Trophoblast cell (in vitro differentiated cells and primary cell): ENCODE measurements at regions not wholly inside any gene's neighbourhood (a gene's known extent, or its start where the extent isn't known, plus 50 kb on each side); places are given as distances from the start of the nearest gene placed in this dataset.

Source experiments
- DNase-seq, 2 donors: peaks; one replicate each; pipeline ENCODE4 v3.0.0-alpha.2; 2016
- H2AFZ ChIP-seq: 2 replicates; pipeline ENCODE4 v1.6.1; 2013; ENCODE audit warnings: low read length, moderate library complexity, mild to moderate bottlenecking; ENCODE audit not compliant: insufficient read depth, poor library complexity
- H2AK5ac ChIP-seq: 2 replicates; pipeline ENCODE4 v1.6.1; 2013; ENCODE audit warnings: mild to moderate bottlenecking, low read length
- H2BK120ac ChIP-seq: 2 replicates; pipeline ENCODE4 v1.6.1; 2013; ENCODE audit warnings: low read length, mild to moderate bottlenecking, moderate library complexity; ENCODE audit not compliant: insufficient read depth, poor library complexity
- H2BK12ac ChIP-seq: 2 replicates; pipeline ENCODE4 v1.6.1; 2013; ENCODE audit warnings: mild to moderate bottlenecking, low read length, moderate library complexity
- H2BK5ac ChIP-seq: 2 replicates; pipeline ENCODE4 v1.6.1; 2013; ENCODE audit warnings: low read length, low read depth, moderate library complexity, mild to moderate bottlenecking; ENCODE audit not compliant: poor library complexity
- H3K14ac ChIP-seq: 2 replicates; pipeline ENCODE4 v1.6.1; 2013; ENCODE audit warnings: mild to moderate bottlenecking, low read length
- H3K18ac ChIP-seq: 2 replicates; pipeline ENCODE4 v1.6.1; 2013; ENCODE audit warnings: mild to moderate bottlenecking, low read length
- H3K23ac ChIP-seq: 2 replicates; pipeline ENCODE4 v1.6.1; 2013; ENCODE audit warnings: low read length
- H3K27ac ChIP-seq: 2 replicates; pipeline ENCODE4 v1.5.1; 2013; ENCODE audit warnings: low read depth, mild to moderate bottlenecking, inconsistent platforms, low read length, moderate library complexity
- H3K27me3 ChIP-seq: 2 replicates; pipeline ENCODE4 v1.6.1; 2013; ENCODE audit warnings: inconsistent platforms, mild to moderate bottlenecking, low read length, moderate library complexity; ENCODE audit not compliant: insufficient read depth
- H3K36me3 ChIP-seq, 2 experiments: 1 replicate in 1 of 2; 2 replicates in 1 of 2; pipeline ENCODE4 v1.6.1; 2013; ENCODE audit warnings: low read length in 2 of 2, mild to moderate bottlenecking in 2 of 2, moderate library complexity in 1 of 2; ENCODE audit not compliant: insufficient read depth in 2 of 2, control insufficient read depth in 1 of 2
- H3K4ac ChIP-seq: 2 replicates; pipeline ENCODE4 v1.6.1; 2013; ENCODE audit warnings: low read depth, mild to moderate bottlenecking, low read length, moderate library complexity
- H3K4me1 ChIP-seq, 2 experiments: 1 replicate in 1 of 2; 2 replicates in 1 of 2; pipeline ENCODE4 v1.6.1; 2013; ENCODE audit warnings: low read length in 2 of 2, mild to moderate bottlenecking in 2 of 2, moderate library complexity in 1 of 2; ENCODE audit not compliant: insufficient read depth in 2 of 2, control insufficient read depth in 1 of 2
- H3K4me2 ChIP-seq: 2 replicates; pipeline ENCODE4 v1.6.1; 2013; ENCODE audit warnings: inconsistent platforms, mild to moderate bottlenecking, low read length, moderate library complexity
- H3K4me3 ChIP-seq: 2 replicates; pipeline ENCODE4 v1.5.1; 2013; ENCODE audit warnings: mild to moderate bottlenecking, low read depth, low read length, inconsistent platforms
- H3K79me1 ChIP-seq: one replicate; pipeline ENCODE4 v1.6.1; 2013; ENCODE audit warnings: low read length
- H3K79me2 ChIP-seq: 2 replicates; pipeline ENCODE4 v1.6.1; 2013; ENCODE audit warnings: low read length, mild to moderate bottlenecking; ENCODE audit not compliant: control insufficient read depth, insufficient read depth, poor library complexity
- H3K9ac ChIP-seq: 2 replicates; pipeline ENCODE4 v1.6.1; 2013; ENCODE audit warnings: mild to moderate bottlenecking, low read length
- H3K9me3 ChIP-seq: 2 replicates; pipeline ENCODE4 v1.6.1; 2013; ENCODE audit warnings: low read depth, mild to moderate bottlenecking, control low read depth, inconsistent platforms, low read length; ENCODE audit not compliant: insufficient read depth
- H4K12ac ChIP-seq: 2 replicates; pipeline ENCODE4 v1.6.1; 2013; ENCODE audit warnings: low read depth, mild to moderate bottlenecking, low read length, moderate library complexity
- H4K8ac ChIP-seq: 2 replicates; pipeline ENCODE4 v1.6.1; 2013; ENCODE audit warnings: low read depth, mild to moderate bottlenecking, low read length, moderate library complexity
- H4K91ac ChIP-seq: one replicate; pipeline ENCODE4 v1.6.1; 2013; ENCODE audit warnings: low read depth, mild to moderate bottlenecking, low read length, moderate library complexity
- WGBS: extraction: QIAGEN DNeasy Blood & Tissue Kit; methylation state at CpG from one replicate; pipeline ENCODE4 v1.1.7; 2013; ENCODE audit warnings: missing lambda C conversion rate; ENCODE audit not compliant: insufficient read length, insufficient coverage; ENCODE audit errors: extremely low coverage; 5-methylcytosine and 5-hydroxymethylcytosine counted together

DNA sequence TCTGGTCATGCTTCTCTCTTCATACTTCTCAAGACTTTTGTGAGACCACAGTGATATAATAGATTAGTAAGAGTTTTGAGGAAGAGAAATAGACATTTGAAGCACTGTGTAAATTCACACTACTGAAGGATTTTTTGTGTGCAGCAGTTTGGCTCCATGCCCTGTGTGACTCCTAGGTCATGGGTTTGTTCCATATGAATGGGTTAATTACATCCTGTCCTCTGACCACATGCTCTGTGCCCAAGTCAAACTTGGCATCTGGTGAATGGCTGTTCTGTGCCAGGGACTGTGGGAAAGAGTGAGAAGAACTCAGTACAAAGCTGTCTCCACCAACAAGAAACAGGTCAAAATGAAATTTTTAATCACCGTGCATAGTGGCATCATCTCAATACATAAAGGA is 304.0 kb downstream of the LNPK start:
- no peak overlapping the region for H3K27ac ChIP-seq
- no peaks in the 10 kb centered on the region for H3K9me3 ChIP-seq
- no peak overlapping the region for H4K8ac ChIP-seq
- no peaks in the 10 kb centered on the region for H3K4me1 ChIP-seq
- H4K91ac ChIP-seq: no peak overlapping the region
- no CpG with 5 or more reads among the region's 1 CpG for WGBS
- H3K9ac ChIP-seq: no peak overlapping the region
- H2AK5ac ChIP-seq: no peak overlapping the region
- no peak for DNase-seq
- H3K14ac ChIP-seq: no peak overlapping the region
- H3K36me3 ChIP-seq: no peaks in the 10 kb centered on the region
- no peaks in the 10 kb centered on the region for H3K79me1 ChIP-seq
- H3K4me2 ChIP-seq: no peak overlapping the region
- H3K4ac ChIP-seq: no peak overlapping the region
- no peak overlapping the region for H3K23ac ChIP-seq
- no peak overlapping the region for H3K18ac ChIP-seq
- H4K12ac ChIP-seq: no peak overlapping the region
- H2BK5ac ChIP-seq: no peak overlapping the region
- H2AFZ ChIP-seq: no peak overlapping the region
- no peaks in the 10 kb centered on the region for H3K79me2 ChIP-seq
- H2BK120ac ChIP-seq: no peak overlapping the region
- no peaks in the 10 kb centered on the region for H3K27me3 ChIP-seq
- H3K4me3 ChIP-seq: no peak overlapping the region
- no peak overlapping the region for H2BK12ac ChIP-seq

DNA sequence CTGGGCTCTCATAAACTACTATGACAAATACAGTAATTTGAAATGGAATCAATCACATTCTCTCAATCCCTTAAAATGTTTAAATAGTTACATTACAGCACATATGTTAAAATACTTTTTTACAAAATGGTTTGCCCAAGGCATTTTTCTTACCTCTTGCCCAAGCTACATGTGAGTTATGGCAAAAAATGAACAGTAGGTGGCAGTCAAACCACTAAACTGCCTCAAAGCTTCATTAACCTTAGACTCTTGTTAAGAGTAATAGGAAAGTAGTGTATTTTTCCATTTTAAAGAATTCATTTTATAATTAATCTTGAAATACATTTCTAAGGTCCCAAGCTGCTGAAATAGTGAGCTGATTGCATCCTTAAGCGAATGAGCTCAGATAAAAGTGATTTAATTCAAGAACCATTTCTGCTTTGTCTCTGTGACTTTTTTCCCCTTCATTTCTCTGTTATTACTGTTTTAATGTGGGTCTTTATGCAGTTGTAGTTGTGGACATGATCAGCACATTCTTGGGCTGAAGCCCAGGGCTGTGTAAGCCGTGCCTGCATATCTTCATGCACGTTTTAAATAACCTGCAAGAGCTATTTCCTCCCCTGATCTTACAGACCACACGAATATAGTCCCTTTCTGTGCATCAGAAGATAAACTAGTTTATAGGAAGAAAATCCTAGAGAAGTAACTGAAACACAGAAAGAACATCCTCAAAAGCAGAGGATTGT is 311.8 kb downstream of the LNPK start:
- no peak overlapping the region for H2BK12ac ChIP-seq

GRCh38 chr2:175688243-175688642 is 313.8 kb downstream of the LNPK start:
- no peak overlapping the region for H4K91ac ChIP-seq
- no peak overlapping the region for H4K12ac ChIP-seq
- H3K18ac ChIP-seq: no peak overlapping the region
- no peak overlapping the region for H3K14ac ChIP-seq
- no peak overlapping the region for H3K9ac ChIP-seq
- H4K8ac ChIP-seq: no peak overlapping the region
- no peaks in the 10 kb centered on the region for H3K4me1 ChIP-seq
- H2BK5ac ChIP-seq: no peak overlapping the region
- no peak overlapping the region for H3K4me3 ChIP-seq
- H2AFZ ChIP-seq: no peak overlapping the region
- H3K9me3 ChIP-seq: no peaks in the 10 kb centered on the region
- no peaks in the 10 kb centered on the region for H3K36me3 ChIP-seq
- H2AK5ac ChIP-seq: no peak overlapping the region
- no peak overlapping the region for H3K27ac ChIP-seq
- no peaks in the 10 kb centered on the region for H3K79me2 ChIP-seq
- no peak overlapping the region for H2BK120ac ChIP-seq
- no peaks in the 10 kb centered on the region for H3K27me3 ChIP-seq
- no peak overlapping the region for H3K4ac ChIP-seq
- no CpG with 5 or more reads among the region's 4 CpGs for WGBS
- H3K23ac ChIP-seq: no peak overlapping the region
- H2BK12ac ChIP-seq: no peak overlapping the region
- no peaks in the 10 kb centered on the region for H3K79me1 ChIP-seq
- H3K4me2 ChIP-seq: no peak overlapping the region
- no peak for DNase-seq

More for the DNA sequence above, 311.8 kb downstream of the LNPK start:
- H4K12ac ChIP-seq: no peak overlapping the region
- no CpG with 5 or more reads among the region's 4 CpGs for WGBS
- no peak overlapping the region for H3K18ac ChIP-seq
- no peak overlapping the region for H2AK5ac ChIP-seq
- no peaks in the 10 kb centered on the region for H3K4me1 ChIP-seq
- H3K9me3 ChIP-seq: no peaks in the 10 kb centered on the region
- no peak overlapping the region for H3K14ac ChIP-seq
- no peaks in the 10 kb centered on the region for H3K79me2 ChIP-seq
- H2BK5ac ChIP-seq: no peak overlapping the region
- no peaks in the 10 kb centered on the region for H3K79me1 ChIP-seq
- no peak overlapping the region for H2AFZ ChIP-seq
- H3K36me3 ChIP-seq: no peaks in the 10 kb centered on the region
- no peak overlapping the region for H3K9ac ChIP-seq
- H3K27ac ChIP-seq: no peak overlapping the region
- no peak overlapping the region for H3K4ac ChIP-seq
- no peak overlapping the region for H4K8ac ChIP-seq
- H2BK120ac ChIP-seq: peak overlapping the region; percentile 66
- H4K91ac ChIP-seq: no peak overlapping the region
- no peak overlapping the region for H3K4me2 ChIP-seq
- H3K4me3 ChIP-seq: no peak overlapping the region
- DNase-seq: peak; percentile 56 to 92
- no peak overlapping the region for H3K23ac ChIP-seq
- no peaks in the 10 kb centered on the region for H3K27me3 ChIP-seq

- Histone ChIP-seq H3K4me1 (no peaks in the 10 kb centered on the region), H3K18ac (no peak overlapping the region), H4K12ac (no peak overlapping the region), H2AFZ (no peak overlapping the region), H4K8ac (no peak overlapping the region), H3K36me3 (no peaks in the 10 kb centered on the region), H3K4me2 (no peak overlapping the region), H2BK12ac (no peak overlapping the region), H3K14ac (no peak overlapping the region), H3K4me3 (no peak overlapping the region), H2BK120ac (no peak overlapping the region), H3K23ac (no peak overlapping the region), H3K4ac (no peak overlapping the region), H3K27ac (no peak overlapping the region), H3K79me2 (no peaks in the 10 kb centered on the region), H2AK5ac (no peak overlapping the region), H3K79me1 (no peaks in the 10 kb centered on the region), H3K27me3 (no peaks in the 10 kb centered on the region), H3K9ac (no peak overlapping the region), H2BK5ac (no peak overlapping the region), H4K91ac (no peak overlapping the region), H3K9me3 (no peaks in the 10 kb centered on the region)
- DNase-seq: no peak
- no CpG with 5 or more reads among the region's 6 CpGs for WGBS
Observed at GRCh38 chr2:175687465-175687864, 314.6 kb downstream of the LNPK start.
